WTC11 (cell line): ENCODE measurements at regions not wholly inside any gene's neighbourhood (a gene's known extent, or its start where the extent isn't known, plus 50 kb on each side); places are given as distances from the start of the nearest gene placed in this dataset.

Source experiments
- JUN ChIP-seq: sonication (generic); formaldehyde crosslinking; IDR thresholded peaks from 2 replicates; pipeline ENCODE4 v1.8.0; 2023; ENCODE audit warnings: mild to moderate bottlenecking, missing genetic modification reagents
- TF ChIP-seq, protein P1 (sequence below): sonication (generic); formaldehyde crosslinking; IDR thresholded peaks from 2 replicates; pipeline ENCODE4 v1.8.0; 2022; ENCODE audit warnings: mild to moderate bottlenecking, missing genetic modification reagents

- no peak for TF ChIP-seq JUN (CRISPR knock-in tag)
- TF ChIP-seq, protein P1, sequence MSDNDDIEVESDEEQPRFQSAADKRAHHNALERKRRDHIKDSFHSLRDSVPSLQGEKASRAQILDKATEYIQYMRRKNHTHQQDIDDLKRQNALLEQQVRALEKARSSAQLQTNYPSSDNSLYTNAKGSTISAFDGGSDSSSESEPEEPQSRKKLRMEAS (CRISPR knock-in tag): no peak
Observed at GRCh38 chr13:81714513-81714912, 1373.6 kb upstream of the SPRY2 start.
